A549 (cell line): ENCODE measurements at regions not wholly inside any gene's neighbourhood (a gene's known extent, or its start where the extent isn't known, plus 50 kb on each side); places are given as distances from the start of the nearest gene placed in this dataset.

Experiments
- ATAC-seq, 2 experiments: fragments of 200-7000 bp in 1 of 2; fragments of >200 bp in 1 of 2; cut with Nextera tagmentation in 1 of 2; cut with Tn5 transposase in 1 of 2; 3 replicates each; pipeline versions ENCODE4 v1.8.0 to v1.9.1; 2018 to 2020; ENCODE audit warnings: mild to moderate bottlenecking in 1 of 2, moderate library complexity in 1 of 2
- CTCF ChIA-PET: fragments of 300-600 bp; sonication (Branson Sonifier 250); formaldehyde crosslinking; extraction: SDS; loops from one replicate; lab custom pipeline; 2021; ENCODE audit warnings: antibody characterized with exemption, inconsistent platforms; lab: Yijun Ruan, JAX
- POLR2A ChIA-PET: fragments of 350-600 bp; formaldehyde crosslinking; extraction: SDS; loops from one replicate; lab custom pipeline; 2021; ENCODE audit warnings: antibody characterized with exemption, inconsistent platforms; lab: Yijun Ruan, JAX
- DNase-seq, 2 experiments: peaks; one replicate each; pipeline versions ENCODE4 v3.0.0 to v3.0.0-alpha.2; 2011 to 2016; ENCODE audit warnings: low read depth in 1 of 2, low spot score in 1 of 2
- FAIRE-seq: peaks from 2 replicates; lab custom pipeline; 2011; peaks lifted over from hg19 to GRCh38; lab: Jason Lieb, UNC
- H3K27ac ChIP-seq, 2 experiments: fragments of >200 bp; sonication (Bioruptor Twin); formaldehyde crosslinking; 3 replicates each; pipeline ENCODE4 v1.5.1; 2016 to 2017
- H3K4me1 ChIP-seq: fragments of >200 bp; sonication (Bioruptor Twin); formaldehyde crosslinking; 3 replicates; pipeline ENCODE4 v1.6.1; 2016
- H3K4me2 ChIP-seq: fragments of >200 bp; sonication (Bioruptor Twin); formaldehyde crosslinking; 3 replicates; pipeline ENCODE4 v1.6.1; 2016
- H3K4me3 ChIP-seq: fragments of >200 bp; sonication (Bioruptor Twin); formaldehyde crosslinking; 3 replicates; pipeline ENCODE4 v1.5.1; 2016
- H3K9me3 ChIP-seq: fragments of >200 bp; sonication (Bioruptor Twin); formaldehyde crosslinking; 3 replicates; pipeline ENCODE4 v1.6.1; 2016
- CBX2 ChIP-seq: fragments of 200-600 bp; sonication (generic); IDR thresholded peaks from 2 replicates; pipeline ENCODE4 v1.6.1; 2016; ENCODE audit warnings: low read depth, mild to moderate bottlenecking, borderline replicate concordance
- CBX8 ChIP-seq: fragments of 200-600 bp; sonication (generic); IDR thresholded peaks from 2 replicates; pipeline ENCODE4 v1.6.1; 2016
- EHF ChIP-seq: fragments of 250-450 bp; sonication (Bioruptor Pico); IDR thresholded peaks from 2 replicates; pipeline ENCODE4 v1.5.0; 2020; ENCODE audit warnings: mild to moderate bottlenecking
- EHMT2 ChIP-seq: fragments of 200-600 bp; sonication (generic); IDR thresholded peaks from 2 replicates; pipeline ENCODE4 v1.6.1; 2016; ENCODE audit warnings: antibody characterized with exemption, low read depth, mild to moderate bottlenecking, moderate library complexity
- ESRRA ChIP-seq: fragments of 150-350 bp; IDR thresholded peaks from 2 replicates; pipeline ENCODE4 v1.6.1; 2014; ENCODE audit warnings: mild to moderate bottlenecking, low read length, borderline replicate concordance
- FOSB ChIP-seq: fragments of 250-450 bp; sonication (Bioruptor Pico); IDR thresholded peaks from 2 replicates; pipeline ENCODE4 v1.5.0; 2020; ENCODE audit warnings: mild to moderate bottlenecking, moderate library complexity
- GATA3 ChIP-seq: IDR thresholded peaks from 2 replicates; pipeline ENCODE4 v1.6.1; 2012; ENCODE audit warnings: borderline replicate concordance
- HDAC2 ChIP-seq: fragments of 200-600 bp; sonication (generic); IDR thresholded peaks from 2 replicates; pipeline ENCODE4 v1.6.1; 2016
- HEYL ChIP-seq: fragments of 250-450 bp; sonication (Bioruptor Pico); IDR thresholded peaks from 2 replicates; pipeline ENCODE4 v1.8.0; 2021; ENCODE audit warnings: mild to moderate bottlenecking, moderate library complexity
- HOXA7 ChIP-seq: fragments of 250-450 bp; sonication (Bioruptor Pico); IDR thresholded peaks from 2 replicates; pipeline ENCODE4 v1.5.0; 2020; ENCODE audit warnings: mild to moderate bottlenecking, moderate library complexity
- JUN ChIP-seq, 2 experiments: fragments of >200 bp; sonication (Bioruptor Twin); formaldehyde crosslinking; IDR thresholded peaks; 2 replicates in 1 of 2; 3 replicates in 1 of 2; pipeline ENCODE4 v1.6.1; 2016 to 2017
- MAFK ChIP-seq: fragments of 450-650 bp; IDR thresholded peaks from 2 replicates; pipeline ENCODE4 v1.6.1; 2014; ENCODE audit not compliant: partially characterized antibody
- MAZ ChIP-seq: fragments of 150-350 bp; IDR thresholded peaks from 2 replicates; pipeline ENCODE4 v1.6.1; 2014; ENCODE audit warnings: antibody characterized with exemption, low read depth, low read length, borderline replicate concordance
- NR3C1 ChIP-seq: fragments of >200 bp; sonication (Bioruptor Twin); formaldehyde crosslinking; IDR thresholded peaks from 3 replicates; pipeline ENCODE4 v1.6.1; 2017
- POLR2A ChIP-seq: IDR thresholded peaks from 2 replicates; pipeline ENCODE4 v1.6.1; 2012; ENCODE audit warnings: mild to moderate bottlenecking, low read length
- POLR2AphosphoS2 ChIP-seq: conservative IDR thresholded peaks from 2 replicates; pipeline ENCODE4 v1.6.1; 2012; ENCODE audit warnings: low read length, improper control_type of control experiment, inconsistent platforms
- RARB ChIP-seq: fragments of 250-450 bp; sonication (Bioruptor Pico); IDR thresholded peaks from 2 replicates; pipeline ENCODE4 v1.8.0; 2021; ENCODE audit warnings: mild to moderate bottlenecking, moderate library complexity
- RNF2 ChIP-seq: fragments of 200-600 bp; sonication (generic); IDR thresholded peaks from 2 replicates; pipeline ENCODE4 v1.6.1; 2016; ENCODE audit warnings: low read depth, mild to moderate bottlenecking, antibody characterized with exemption, moderate library complexity, borderline replicate concordance
- SREBF2 ChIP-seq: fragments of 450-650 bp; IDR thresholded peaks from 2 replicates; pipeline ENCODE4 v1.6.1; 2014; ENCODE audit warnings: mild to moderate bottlenecking, moderate library complexity
- TFCP2L1 ChIP-seq: fragments of 250-450 bp; sonication (Bioruptor Pico); IDR thresholded peaks from 2 replicates; pipeline ENCODE4 v1.5.0; 2021; ENCODE audit warnings: mild to moderate bottlenecking
- WGBS: methylation state at CpG from one replicate; pipeline ENCODE4 v1.1.6; 2017; ENCODE audit errors: missing lambda C conversion rate; 5-methylcytosine and 5-hydroxymethylcytosine counted together
- TF ChIP-seq, protein P1 (sequence below): IDR thresholded peaks from 2 replicates; pipeline ENCODE4 v1.6.1; 2012
- TF ChIP-seq, protein P2 (sequence below): fragments of 250-450 bp; sonication (Bioruptor Pico); IDR thresholded peaks from 2 replicates; pipeline ENCODE4 v1.5.0; 2021; ENCODE audit warnings: mild to moderate bottlenecking, moderate library complexity, borderline replicate concordance
- TF ChIP-seq, protein P3 (sequence below): fragments of 150-350 bp; IDR thresholded peaks from 2 replicates; pipeline ENCODE4 v1.6.1; 2014; ENCODE audit warnings: low read depth, mild to moderate bottlenecking, low read length
- TF ChIP-seq, protein P4 (sequence below): IDR thresholded peaks from 2 replicates; pipeline ENCODE4 v1.6.1; 2012
- TF ChIP-seq, protein P5 (sequence below): fragments of 200-600 bp; sonication (generic); IDR thresholded peaks from 2 replicates; pipeline ENCODE4 v1.6.1; 2016; ENCODE audit warnings: antibody characterized with exemption, mild to moderate bottlenecking, moderate library complexity

DNA sequence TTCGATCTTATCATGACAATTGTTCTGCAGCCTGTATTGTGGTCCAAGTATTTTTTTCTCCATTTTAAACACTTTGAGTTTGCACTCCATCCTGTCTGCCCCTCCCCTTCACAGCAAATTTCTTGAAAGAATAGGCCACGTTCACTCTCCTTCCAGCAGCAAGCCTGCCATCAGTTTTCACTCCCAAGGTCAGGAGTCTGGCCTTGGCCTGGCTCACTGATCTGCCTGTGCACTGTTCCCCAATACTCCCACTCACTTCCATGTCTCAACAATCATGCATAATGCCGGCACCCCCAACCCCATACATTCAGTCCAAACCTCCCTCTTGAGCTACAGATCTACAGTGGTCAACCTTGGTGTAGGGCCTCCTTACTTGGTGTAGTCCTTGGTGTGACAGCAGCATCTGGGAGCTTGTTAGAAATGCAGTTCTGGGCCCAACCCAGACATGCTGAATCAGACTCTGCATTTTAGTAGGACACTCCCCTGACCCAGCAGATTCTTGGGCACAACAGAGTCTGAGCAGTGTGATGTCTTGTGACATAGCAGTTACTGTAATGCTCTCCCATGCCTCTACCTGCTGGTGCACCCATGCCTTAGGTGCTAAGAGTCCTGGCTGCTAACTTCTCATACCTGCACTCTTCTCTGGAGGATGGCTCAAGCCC lies 58.3 kb upstream of the XCR1 start:
- ATAC-seq (no peak), DNase-seq (no peak)
- Histone ChIP-seq H3K4me3 (no peak overlapping the region), H3K9me3 (no peaks in the 10 kb centered on the region), H3K4me2 (no peak overlapping the region), H3K27ac (no peak overlapping the region)
- CTCF ChIA-PET = interaction anchor here (1.0 to 11.8 kb wide), 4 partner anchors 10 to 293 kb away, joined by 3 to 192 read pairs (median 4); partner anchors contain the start of gene CXCR6
- 71% methylated on average over 3 of the region's 3 CpGs for WGBS
- no peak for TF ChIP-seq SREBF2
- TF ChIP-seq, protein P1, sequence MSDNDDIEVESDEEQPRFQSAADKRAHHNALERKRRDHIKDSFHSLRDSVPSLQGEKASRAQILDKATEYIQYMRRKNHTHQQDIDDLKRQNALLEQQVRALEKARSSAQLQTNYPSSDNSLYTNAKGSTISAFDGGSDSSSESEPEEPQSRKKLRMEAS = no peak
- TF ChIP-seq EHF (CRISPR knock-in tag) = no peak
- TF ChIP-seq HDAC2 = no peak
- no peak for TF ChIP-seq CBX8
- TF ChIP-seq, protein P2, sequence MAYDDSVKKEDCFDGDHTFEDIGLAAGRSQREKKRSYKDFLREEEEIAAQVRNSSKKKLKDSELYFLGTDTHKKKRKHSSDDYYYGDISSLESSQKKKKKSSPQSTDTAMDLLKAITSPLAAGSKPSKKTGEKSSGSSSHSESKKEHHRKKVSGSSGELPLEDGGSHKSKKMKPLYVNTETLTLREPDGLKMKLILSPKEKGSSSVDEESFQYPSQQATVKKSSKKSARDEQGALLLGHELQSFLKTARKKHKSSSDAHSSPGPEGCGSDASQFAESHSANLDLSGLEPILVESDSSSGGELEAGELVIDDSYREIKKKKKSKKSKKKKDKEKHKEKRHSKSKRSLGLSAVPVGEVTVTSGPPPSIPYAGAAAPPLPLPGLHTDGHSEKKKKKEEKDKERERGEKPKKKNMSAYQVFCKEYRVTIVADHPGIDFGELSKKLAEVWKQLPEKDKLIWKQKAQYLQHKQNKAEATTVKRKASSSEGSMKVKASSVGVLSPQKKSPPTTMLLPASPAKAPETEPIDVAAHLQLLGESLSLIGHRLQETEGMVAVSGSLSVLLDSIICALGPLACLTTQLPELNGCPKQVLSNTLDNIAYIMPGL (CRISPR knock-in tag) = no peak
- no peak for TF ChIP-seq ESRRA
- TF ChIP-seq, protein P3, sequence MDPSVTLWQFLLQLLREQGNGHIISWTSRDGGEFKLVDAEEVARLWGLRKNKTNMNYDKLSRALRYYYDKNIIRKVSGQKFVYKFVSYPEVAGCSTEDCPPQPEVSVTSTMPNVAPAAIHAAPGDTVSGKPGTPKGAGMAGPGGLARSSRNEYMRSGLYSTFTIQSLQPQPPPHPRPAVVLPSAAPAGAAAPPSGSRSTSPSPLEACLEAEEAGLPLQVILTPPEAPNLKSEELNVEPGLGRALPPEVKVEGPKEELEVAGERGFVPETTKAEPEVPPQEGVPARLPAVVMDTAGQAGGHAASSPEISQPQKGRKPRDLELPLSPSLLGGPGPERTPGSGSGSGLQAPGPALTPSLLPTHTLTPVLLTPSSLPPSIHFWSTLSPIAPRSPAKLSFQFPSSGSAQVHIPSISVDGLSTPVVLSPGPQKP = no peak
- no peak for TF ChIP-seq HEYL (CRISPR knock-in tag)
- TF ChIP-seq TFCP2L1 (CRISPR knock-in tag) = no peak
- TF ChIP-seq, all 56 proteins: peak for 0
- H3K4me1 ChIP-seq = no peaks in the 10 kb centered on the region
- POLR2A ChIA-PET = no interaction called here
- FAIRE-seq = no peak

DNA sequence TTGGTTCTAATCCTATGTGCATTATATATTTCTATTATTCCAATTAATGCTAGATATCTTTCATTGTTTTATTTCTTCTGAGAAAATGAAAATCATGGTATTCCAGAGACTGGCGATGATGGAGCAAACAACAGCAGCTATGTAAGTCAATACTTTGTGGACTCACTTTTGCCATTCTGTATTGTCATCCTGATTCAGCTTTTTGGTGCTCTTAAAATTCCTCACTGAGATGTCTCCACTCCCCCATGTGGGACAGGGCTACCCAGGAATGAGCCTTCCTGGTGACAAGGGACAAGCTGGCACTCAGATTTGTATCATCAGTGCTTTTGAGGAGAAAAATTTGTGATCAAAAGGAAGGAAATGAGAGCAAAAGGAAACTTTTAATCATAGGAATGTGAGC lies 56.7 kb upstream of the XCR1 start:
- DNase-seq = peak in 1 of 2 experiments; percentile 6
- FAIRE-seq = no peak

More for the DNA sequence above, 56.7 kb upstream of the XCR1 start:
- Histone ChIP-seq H3K4me1 (no peaks in the 10 kb centered on the region), H3K4me3 (no peak overlapping the region)
- TF ChIP-seq, protein P4, sequence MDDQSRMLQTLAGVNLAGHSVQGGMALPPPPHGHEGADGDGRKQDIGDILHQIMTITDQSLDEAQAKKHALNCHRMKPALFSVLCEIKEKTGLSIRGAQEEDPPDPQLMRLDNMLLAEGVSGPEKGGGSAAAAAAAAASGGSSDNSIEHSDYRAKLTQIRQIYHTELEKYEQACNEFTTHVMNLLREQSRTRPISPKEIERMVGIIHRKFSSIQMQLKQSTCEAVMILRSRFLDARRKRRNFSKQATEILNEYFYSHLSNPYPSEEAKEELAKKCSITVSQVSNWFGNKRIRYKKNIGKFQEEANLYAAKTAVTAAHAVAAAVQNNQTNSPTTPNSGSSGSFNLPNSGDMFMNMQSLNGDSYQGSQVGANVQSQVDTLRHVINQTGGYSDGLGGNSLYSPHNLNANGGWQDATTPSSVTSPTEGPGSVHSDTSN = no peak
- TF ChIP-seq MAFK = no peak
- no peak for TF ChIP-seq FOSB (CRISPR knock-in tag)
- TF ChIP-seq NR3C1 = no peak
- TF ChIP-seq JUN (IDR thresholded peaks at IDR 0.05) = no peak
- TF ChIP-seq POLR2AphosphoS2 = no peak
- TF ChIP-seq CBX2 = no peak
- TF ChIP-seq, protein P5, sequence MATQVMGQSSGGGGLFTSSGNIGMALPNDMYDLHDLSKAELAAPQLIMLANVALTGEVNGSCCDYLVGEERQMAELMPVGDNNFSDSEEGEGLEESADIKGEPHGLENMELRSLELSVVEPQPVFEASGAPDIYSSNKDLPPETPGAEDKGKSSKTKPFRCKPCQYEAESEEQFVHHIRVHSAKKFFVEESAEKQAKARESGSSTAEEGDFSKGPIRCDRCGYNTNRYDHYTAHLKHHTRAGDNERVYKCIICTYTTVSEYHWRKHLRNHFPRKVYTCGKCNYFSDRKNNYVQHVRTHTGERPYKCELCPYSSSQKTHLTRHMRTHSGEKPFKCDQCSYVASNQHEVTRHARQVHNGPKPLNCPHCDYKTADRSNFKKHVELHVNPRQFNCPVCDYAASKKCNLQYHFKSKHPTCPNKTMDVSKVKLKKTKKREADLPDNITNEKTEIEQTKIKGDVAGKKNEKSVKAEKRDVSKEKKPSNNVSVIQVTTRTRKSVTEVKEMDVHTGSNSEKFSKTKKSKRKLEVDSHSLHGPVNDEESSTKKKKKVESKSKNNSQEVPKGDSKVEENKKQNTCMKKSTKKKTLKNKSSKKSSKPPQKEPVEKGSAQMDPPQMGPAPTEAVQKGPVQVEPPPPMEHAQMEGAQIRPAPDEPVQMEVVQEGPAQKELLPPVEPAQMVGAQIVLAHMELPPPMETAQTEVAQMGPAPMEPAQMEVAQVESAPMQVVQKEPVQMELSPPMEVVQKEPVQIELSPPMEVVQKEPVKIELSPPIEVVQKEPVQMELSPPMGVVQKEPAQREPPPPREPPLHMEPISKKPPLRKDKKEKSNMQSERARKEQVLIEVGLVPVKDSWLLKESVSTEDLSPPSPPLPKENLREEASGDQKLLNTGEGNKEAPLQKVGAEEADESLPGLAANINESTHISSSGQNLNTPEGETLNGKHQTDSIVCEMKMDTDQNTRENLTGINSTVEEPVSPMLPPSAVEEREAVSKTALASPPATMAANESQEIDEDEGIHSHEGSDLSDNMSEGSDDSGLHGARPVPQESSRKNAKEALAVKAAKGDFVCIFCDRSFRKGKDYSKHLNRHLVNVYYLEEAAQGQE = no peak
- TF ChIP-seq EHMT2 = no peak
- TF ChIP-seq HOXA7 = no peak
- TF ChIP-seq GATA3 = no peak
- TF ChIP-seq EHF (CRISPR knock-in tag) = no peak
- no peak for TF ChIP-seq HDAC2
- TF ChIP-seq RARB (CRISPR knock-in tag) = no peak
- no peak for TF ChIP-seq RNF2
- no peak for TF ChIP-seq POLR2A
- no peak for TF ChIP-seq MAZ
- TF ChIP-seq, all 56 proteins: peak for 0
- H3K27ac ChIP-seq = no peak overlapping the region
- CTCF ChIA-PET = interaction anchor here (1.1 to 11.8 kb wide), 3 partner anchors 144 to 358 kb away, joined by 4 to 192 read pairs (median 4); partner anchors contain the start of gene CXCR6
- POLR2A ChIA-PET = no interaction called here
- WGBS = 59% methylated on average over 1 of the region's 1 CpG
- no peak overlapping the region for H3K4me2 ChIP-seq
- H3K9me3 ChIP-seq = no peaks in the 10 kb centered on the region
- no peak for ATAC-seq
